Activated B cell treated with CpG ODN at 0.5 μM for 24 hours (primary cell): ENCODE measurements at regions not wholly inside any gene's neighbourhood (a gene's known extent, or its start where the extent isn't known, plus 50 kb on each side); places are given as distances from the start of the nearest gene placed in this dataset.
A peak's percentile ranks its signal among the peaks of the same experiment; 100 is the strongest.

Experiments
- ATAC-seq: fragments of 200-7000 bp; cut with Tn5 transposase; one replicate; pipeline ENCODE4 v1.10.0; 2021; ENCODE audit warnings: low read depth, mild to moderate bottlenecking, moderate library complexity
- CTCF ChIA-PET: fragments of 350-600 bp; sonication (Branson Sonifier 250); formaldehyde crosslinking; loops from one replicate; lab custom pipeline; 2021; ENCODE audit warnings: antibody characterized with exemption; lab: Charles Lee
- POLR2A ChIA-PET: fragments of 350-600 bp; sonication (Branson Sonifier 250); formaldehyde crosslinking; loops from one replicate; lab custom pipeline; 2021; ENCODE audit warnings: antibody characterized with exemption; lab: Charles Lee
- DNase-seq: peaks from one replicate; pipeline ENCODE4 v3.0.0; 2022
- H3K27ac Mint-ChIP-seq: one replicate; pipeline ENCODE4 v1.8.0; 2020; ENCODE audit warnings: mixed read lengths
- H3K27me3 Mint-ChIP-seq: one replicate; pipeline ENCODE4 v1.8.0; 2021; ENCODE audit warnings: mixed read lengths
- H3K36me3 Mint-ChIP-seq: one replicate; pipeline ENCODE4 v1.8.0; 2021; ENCODE audit warnings: low read depth, mixed read lengths
- H3K4me1 Mint-ChIP-seq: one replicate; pipeline ENCODE4 v1.8.0; 2021; ENCODE audit warnings: mixed read lengths
- H3K4me3 Mint-ChIP-seq: one replicate; pipeline ENCODE4 v1.8.0; 2020; ENCODE audit warnings: mild to moderate bottlenecking, mixed read lengths
- H3K9me3 Mint-ChIP-seq: one replicate; pipeline ENCODE4 v1.8.0; 2020; ENCODE audit warnings: mixed read lengths
- CTCF ChIP-seq: fragments of 200-600 bp; IDR thresholded peaks from one replicate; pipeline ENCODE4 v1.8.0; 2022; ENCODE audit warnings: antibody characterized with exemption, mild to moderate bottlenecking
- intact Hi-C: fragments of 100-400 bp; cut with micrococcal nuclease; formaldehyde crosslinking; loops from one replicate; pipeline ENCODE4 v1.15.1; 2024

DNA sequence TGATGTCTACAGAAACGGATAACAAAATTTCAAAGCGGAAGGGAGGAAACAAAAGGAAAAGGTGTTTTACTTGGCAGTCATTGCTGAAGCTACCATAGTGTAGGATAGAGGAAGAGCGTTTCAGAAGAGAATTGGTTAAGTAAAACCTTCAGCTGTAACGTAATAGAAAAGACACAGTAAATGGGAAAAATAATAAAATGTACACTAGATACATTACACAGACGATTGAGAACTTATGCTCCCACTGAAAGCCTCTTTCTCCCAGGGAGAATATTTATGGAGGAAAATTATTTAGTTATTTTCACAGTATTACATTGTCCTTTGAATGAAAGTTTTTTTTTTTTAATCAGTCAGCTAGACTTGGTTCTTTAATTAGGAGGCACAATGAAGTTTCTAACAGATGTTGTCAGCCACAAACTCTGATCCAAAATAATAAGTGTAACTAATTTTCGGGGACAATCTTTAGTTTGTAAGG is 90.7 kb upstream of the PRDM1 start:
- ATAC-seq, result no peak
- intact Hi-C loops, result loop anchor here (10.0 kb wide), 2 partner anchors 519 to 1041 kb away; partner anchors contain the start of gene LIN28B
- ChIA-PET POLR2A (interaction anchor here (0.9 to 4.5 kb wide), 8 partner anchors 10 to 330 kb away, joined by 3 to 58 read pairs (median 4); partner anchors contain the start of genes ATG5 and PRDM1), CTCF (interaction anchor here (1.5 to 4.4 kb wide), 2 partner anchors 92 to 227 kb away, joined by 3 to 42 read pairs; no protein-coding TSS in a partner anchor)
- Mint-ChIP-seq H3K4me1 (peaks cover 24% of the 10 kb centered on the region), H3K9me3 (no peaks in the 10 kb centered on the region), H3K27ac (peak overlapping the region; percentile 77), H3K27me3 (peaks cover 28% of the 10 kb centered on the region), H3K4me3 (peak overlapping the region; percentile 96), H3K36me3 (peaks cover 9% of the 10 kb centered on the region)
- TF ChIP-seq CTCF, result no peak
- DNase-seq, result no peak

DNA sequence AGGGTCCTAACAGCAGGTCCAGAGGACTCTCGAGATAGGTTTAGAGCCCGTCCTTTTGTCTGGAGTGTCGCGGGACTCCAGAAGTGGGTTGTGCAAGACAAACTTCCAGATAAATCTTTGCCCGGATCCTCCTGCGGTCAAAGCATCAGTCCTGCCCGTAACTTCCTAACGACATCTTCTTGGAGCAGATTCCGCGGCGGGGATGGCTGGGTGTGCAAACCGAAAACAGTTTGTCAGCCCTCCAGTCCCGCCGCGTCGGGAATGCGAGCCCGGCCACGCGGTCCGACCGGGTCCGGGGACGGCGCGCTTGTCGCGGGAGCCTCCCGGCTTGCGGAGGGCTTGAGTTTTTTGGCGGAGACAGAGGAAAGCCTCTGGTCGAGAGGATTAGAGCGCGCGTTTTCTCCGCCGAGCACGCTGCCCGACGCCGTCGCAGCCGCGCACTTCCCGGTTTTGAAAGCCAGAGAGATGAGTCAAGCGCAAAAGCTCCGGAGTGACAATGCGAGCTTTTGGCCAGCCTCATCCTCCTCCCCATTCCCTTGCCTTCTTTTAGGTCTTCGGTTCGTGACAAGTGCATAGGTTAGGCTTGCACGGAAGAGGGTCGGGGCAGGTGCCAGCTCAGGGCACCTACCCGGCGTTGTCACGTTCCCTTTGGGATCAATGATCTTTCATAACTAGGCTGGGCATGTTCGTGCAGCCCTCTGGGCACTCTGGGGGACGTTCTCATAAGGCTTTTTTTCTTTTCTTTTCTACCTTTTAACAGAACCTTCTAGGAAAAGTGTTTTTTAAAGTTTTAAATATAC is 91.3 kb upstream of the PRDM1 start:
- H3K4me3 Mint-ChIP-seq, result peak overlapping the region; percentile 96
- peaks cover 24% of the 10 kb centered on the region for H3K4me1 Mint-ChIP-seq
- peak overlapping the region; percentile 97 for H3K27ac Mint-ChIP-seq
- H3K36me3 Mint-ChIP-seq, result peaks cover 9% of the 10 kb centered on the region
- CTCF ChIA-PET, result interaction anchor here (1.0 to 4.4 kb wide), 4 partner anchors 91 to 228 kb away, joined by 3 to 42 read pairs (median 6); partner anchors contain the start of gene PRDM1
- ATAC-seq (no peak), DNase-seq (peak; percentile 50)
- intact Hi-C loops, result loop anchor here (1.0 to 10.0 kb wide), 8 partner anchors 112 to 1123 kb away; partner anchors contain the start of genes ATG5, BEND3 and LIN28B
- POLR2A ChIA-PET, result interaction anchor here (0.6 to 4.5 kb wide), 13 partner anchors 9 to 557 kb away, joined by 3 to 58 read pairs (median 4); partner anchors contain the start of genes ATG5 and PRDM1
- H3K27me3 Mint-ChIP-seq, result peaks cover 29% of the 10 kb centered on the region
- H3K9me3 Mint-ChIP-seq, result no peaks in the 10 kb centered on the region
- TF ChIP-seq CTCF, result no peak

- peak overlapping the region; percentile 97 for H3K27ac Mint-ChIP-seq
- H3K4me1 Mint-ChIP-seq, result peaks cover 24% of the 10 kb centered on the region
- H3K36me3 Mint-ChIP-seq, result peaks cover 9% of the 10 kb centered on the region
- no peaks in the 10 kb centered on the region for H3K9me3 Mint-ChIP-seq
- peak; percentile 43 for DNase-seq
- H3K27me3 Mint-ChIP-seq, result peaks cover 27% of the 10 kb centered on the region
- TF ChIP-seq CTCF, result no peak
- ChIA-PET POLR2A (interaction anchor here (0.6 to 4.5 kb wide), 15 partner anchors 8 to 558 kb away, joined by 3 to 58 read pairs (median 4); partner anchors contain the start of genes ATG5 and PRDM1), CTCF (interaction anchor here (1.0 to 4.4 kb wide), 3 partner anchors 92 to 229 kb away, joined by 3 to 42 read pairs (median 9); partner anchors contain the start of gene PRDM1)
- ATAC-seq, result peak; percentile 21
- H3K4me3 Mint-ChIP-seq, result peak overlapping the region; percentile 96
- intact Hi-C loops, result loop anchor here (1.0 to 10.0 kb wide), 8 partner anchors 112 to 1123 kb away; partner anchors contain the start of genes ATG5, BEND3 and LIN28B
These were observed 92.0 kb upstream of the PRDM1 start for GRCh38 chr6:105994118-105994590.

DNA sequence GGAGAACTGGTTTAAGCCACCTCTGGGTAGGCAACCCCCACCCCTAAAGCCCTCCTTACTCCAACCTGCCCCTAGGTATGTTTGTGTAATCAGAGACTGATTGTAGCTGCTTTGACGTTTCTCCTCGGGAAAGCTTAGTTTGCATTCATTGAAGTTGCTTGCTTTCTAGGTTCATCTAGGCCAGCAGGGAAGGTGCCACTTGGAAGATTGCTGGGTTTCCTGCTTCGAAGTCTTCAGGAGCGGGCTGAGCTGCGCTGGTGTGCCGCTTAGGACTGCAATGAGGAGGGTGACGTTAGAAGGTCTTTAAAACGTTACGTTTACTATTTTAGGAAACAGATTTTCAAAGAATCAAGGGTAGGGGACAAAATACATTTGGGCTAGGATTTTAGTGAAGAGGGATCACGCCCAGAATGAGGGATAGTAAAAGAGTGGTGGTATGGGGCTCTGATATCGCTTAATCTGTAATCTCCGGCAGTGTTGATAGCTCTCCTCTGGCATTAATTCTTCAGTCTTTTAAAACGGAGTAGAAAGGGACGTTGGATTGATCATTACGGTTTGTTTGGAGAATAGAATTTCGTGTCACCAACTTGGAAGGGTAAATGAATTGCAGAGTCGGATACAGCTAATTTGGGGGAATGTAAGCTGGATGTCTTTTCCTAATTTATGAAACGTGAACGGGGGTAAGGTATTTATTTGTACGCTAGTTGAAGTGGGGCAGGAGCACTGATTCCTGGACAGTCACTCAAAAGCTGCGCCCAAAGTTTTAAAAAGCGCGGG is 92.6 kb upstream of the PRDM1 start:
- H3K4me3 Mint-ChIP-seq, result peak overlapping the region; percentile 96
- intact Hi-C loops, result loop anchor here (1.0 to 10.0 kb wide), 11 partner anchors 111 to 1124 kb away; partner anchors contain the start of genes ATG5, BEND3 and LIN28B
- H3K36me3 Mint-ChIP-seq, result peaks cover 9% of the 10 kb centered on the region
- no peak for TF ChIP-seq CTCF
- H3K27me3 Mint-ChIP-seq, result peaks cover 26% of the 10 kb centered on the region
- ATAC-seq, result no peak
- H3K27ac Mint-ChIP-seq, result peak overlapping the region; percentile 97
- ChIA-PET POLR2A (interaction anchor here (0.5 to 4.5 kb wide), 17 partner anchors 9 to 339 kb away, joined by 3 to 58 read pairs (median 4); partner anchors contain the start of genes ATG5 and PRDM1), CTCF (interaction anchor here (1.0 to 4.4 kb wide), 5 partner anchors 93 to 229 kb away, joined by 3 to 42 read pairs (median 7); partner anchors contain the start of gene PRDM1)
- H3K9me3 Mint-ChIP-seq, result no peaks in the 10 kb centered on the region
- no peak for DNase-seq
- peaks cover 24% of the 10 kb centered on the region for H3K4me1 Mint-ChIP-seq
